LNCAP (cell line): ENCODE measurements at regions not wholly inside any gene's neighbourhood (a gene's known extent, or its start where the extent isn't known, plus 50 kb on each side); places are given as distances from the start of the nearest gene placed in this dataset.

Source experiments
- CTCF ChIP-seq: fragments of 450-650 bp; IDR thresholded peaks from 2 replicates; pipeline ENCODE4 v1.5.1; 2017; ENCODE audit warnings: mild to moderate bottlenecking

GRCh38 chr2:204110338-204110741 lies 173.8 kb downstream of the ICOS start:
- TF ChIP-seq CTCF: no peak

- TF ChIP-seq CTCF: no peak
Observed at GRCh38 chr2:204110751-204111516, 174.4 kb downstream of the ICOS start.

GRCh38 chr2:204112084-204112770 lies 175.7 kb downstream of the ICOS start:
- no peak for TF ChIP-seq CTCF

- no peak for TF ChIP-seq CTCF
Observed at GRCh38 chr2:204114295-204115136, 178.0 kb downstream of the ICOS start.

- no peak for TF ChIP-seq CTCF
Observed at GRCh38 chr2:204115137-204116056, 178.8 kb downstream of the ICOS start.

GRCh38 chr2:204116159-204116792 lies 179.7 kb downstream of the ICOS start:
- no peak for TF ChIP-seq CTCF
